Spleen (tissue), 11 donors: ENCODE measurements at regions not wholly inside any gene's neighbourhood (a gene's known extent, or its start where the extent isn't known, plus 50 kb on each side); places are given as distances from the start of the nearest gene placed in this dataset.

Experiments used
- DNase-seq: peaks from one replicate; pipeline ENCODE4 v3.0.0-alpha.2; 2020
- H3K27ac ChIP-seq, 8 donors: fragments of 200-600 bp; sonication (generic) in 7 of 8; 1 replicate in 4 of 8; 2 replicates in 4 of 8; pipeline versions ENCODE4 v1.5.0 to v1.8.0; 2016 to 2021; ENCODE audit warnings: inconsistent platforms in 4 of 8, mild to moderate bottlenecking in 4 of 8, moderate library complexity in 1 of 8
- H3K27me3 ChIP-seq, 7 donors: fragments of 200-600 bp; sonication (generic) in 6 of 7; replicated peaks in 1 of 7; 1 replicate in 4 of 7; 2 replicates in 3 of 7; pipeline versions ENCODE4 v1.5.0 to v1.8.0; 2016 to 2021; ENCODE audit warnings: inconsistent platforms in 3 of 7, mild to moderate bottlenecking in 1 of 7
- H3K36me3 ChIP-seq, 6 donors: fragments of 200-600 bp; sonication (generic) in 5 of 6; 1 replicate in 4 of 6; 2 replicates in 2 of 6; pipeline versions ENCODE4 v1.5.0 to v1.8.0; 2016 to 2021; ENCODE audit warnings: inconsistent platforms in 2 of 6
- H3K4me1 ChIP-seq, 6 donors: fragments of 200-600 bp; sonication (generic) in 5 of 6; 1 replicate in 3 of 6; 2 replicates in 3 of 6; pipeline versions ENCODE4 v1.5.0 to v1.8.0; 2016 to 2021; ENCODE audit warnings: inconsistent platforms in 3 of 6
- H3K4me3 ChIP-seq, 8 donors: fragments of 200-600 bp; sonication (generic) in 7 of 8; 1 replicate in 4 of 8; 2 replicates in 4 of 8; pipeline versions ENCODE4 v1.5.0 to v1.8.0; 2016 to 2021; ENCODE audit warnings: inconsistent platforms in 4 of 8, mild to moderate bottlenecking in 4 of 8, moderate library complexity in 2 of 8
- H3K9me3 ChIP-seq, 8 donors: fragments of 200-600 bp; sonication (generic) in 7 of 8; 1 replicate in 4 of 8; 2 replicates in 4 of 8; pipeline versions ENCODE4 v1.5.0 to v1.8.0; 2016 to 2021; ENCODE audit warnings: inconsistent platforms in 4 of 8
- POLR2A ChIP-seq, 3 donors: fragments of 450-650 bp; IDR thresholded peaks; one replicate each; pipeline ENCODE4 v1.5.1; 2017; ENCODE audit warnings: antibody characterized with exemption in 3 of 3, mild to moderate bottlenecking in 1 of 3
- POLR2AphosphoS5 ChIP-seq, 3 donors: sonication (generic); formaldehyde crosslinking; IDR thresholded peaks; one replicate each; pipeline ENCODE4 v1.5.1; 2017; ENCODE audit warnings: antibody characterized with exemption in 3 of 3
- WGBS, 5 donors: extraction: QIAGEN DNeasy Blood & Tissue Kit in 3 of 5; methylation state at CpG; one replicate each; pipeline versions ENCODE4 v1.1.5 to v1.1.7; 2013 to 2018; 5-methylcytosine and 5-hydroxymethylcytosine counted together
- intact Hi-C: fragments of 100-400 bp; cut with DNase I; formaldehyde crosslinking; loops from one replicate; pipeline ENCODE4 v1.15.0; 2023; ENCODE audit warnings: low total_unique reads
- TF ChIP-seq, protein P1 (sequence below), 11 experiments: fragments of 200-600 bp in 7 of 11; fragments of 450-650 bp in 4 of 11; sonication (generic) in 4 of 11; IDR thresholded peaks in 8 of 11; conservative IDR thresholded peaks in 3 of 11; 1 replicate in 7 of 11; 2 replicates in 4 of 11; pipeline versions ENCODE4 v1.4.0 to v1.8.0; 2016 to 2021; ENCODE audit warnings: antibody characterized with exemption in 11 of 11, inconsistent platforms in 4 of 11, mild to moderate bottlenecking in 1 of 11
- donor health status: healthy with polysubstance abuse.
- donor health status: DM: no; HTN: no; CAD: no; lungs with moderate emphysema.
- donor health status: DM: no; HTN: no; CAD: no.
- donor health status: Bipolar disorder and iron deficiency.
- donor health status: healthy.
- donor health status: DM: no; HTN: no; CAD: no.
- donor health status: DM: yes; HTN: yes; CAD: no.

DNA sequence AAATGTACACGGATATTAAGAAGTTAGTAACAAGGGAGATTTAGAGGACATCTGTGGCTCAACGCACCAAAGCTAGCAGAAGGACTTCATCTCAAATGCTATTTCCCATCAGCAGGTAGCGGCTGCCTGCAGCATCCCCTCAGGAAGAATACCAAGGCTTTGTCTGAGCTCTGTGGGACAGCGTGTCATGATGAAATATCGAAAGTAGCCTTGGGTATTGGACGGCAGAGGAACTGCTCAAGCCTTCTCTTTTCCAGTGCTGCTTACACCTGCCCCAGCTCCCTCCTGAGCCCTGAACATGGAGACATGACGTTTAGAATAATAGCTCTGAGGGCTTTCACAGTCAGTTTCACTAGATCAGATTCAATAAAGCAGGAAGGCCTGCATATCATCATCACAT lies 241.6 kb downstream of the SUCLG1 start:
- no peaks in the 10 kb centered on the region for H3K36me3 ChIP-seq
- H3K9me3 ChIP-seq, result no peaks in the 10 kb centered on the region
- H3K27me3 ChIP-seq, result no peaks in the 10 kb centered on the region
- H3K4me1 ChIP-seq, result no peaks in the 10 kb centered on the region
- H3K4me3 ChIP-seq, result no peak overlapping the region
- H3K27ac ChIP-seq, result no peak overlapping the region
- WGBS, 5 donors, result 67 to 81% (median 77%) methylated on average over 7 of the region's 7 CpGs
- intact Hi-C loops, result no loop called here
- TF ChIP-seq POLR2A (IDR thresholded peaks at IDR 0.05) (no peak), POLR2AphosphoS5 (IDR thresholded peaks at IDR 0.05) (no peak)
- TF ChIP-seq, protein P1, sequence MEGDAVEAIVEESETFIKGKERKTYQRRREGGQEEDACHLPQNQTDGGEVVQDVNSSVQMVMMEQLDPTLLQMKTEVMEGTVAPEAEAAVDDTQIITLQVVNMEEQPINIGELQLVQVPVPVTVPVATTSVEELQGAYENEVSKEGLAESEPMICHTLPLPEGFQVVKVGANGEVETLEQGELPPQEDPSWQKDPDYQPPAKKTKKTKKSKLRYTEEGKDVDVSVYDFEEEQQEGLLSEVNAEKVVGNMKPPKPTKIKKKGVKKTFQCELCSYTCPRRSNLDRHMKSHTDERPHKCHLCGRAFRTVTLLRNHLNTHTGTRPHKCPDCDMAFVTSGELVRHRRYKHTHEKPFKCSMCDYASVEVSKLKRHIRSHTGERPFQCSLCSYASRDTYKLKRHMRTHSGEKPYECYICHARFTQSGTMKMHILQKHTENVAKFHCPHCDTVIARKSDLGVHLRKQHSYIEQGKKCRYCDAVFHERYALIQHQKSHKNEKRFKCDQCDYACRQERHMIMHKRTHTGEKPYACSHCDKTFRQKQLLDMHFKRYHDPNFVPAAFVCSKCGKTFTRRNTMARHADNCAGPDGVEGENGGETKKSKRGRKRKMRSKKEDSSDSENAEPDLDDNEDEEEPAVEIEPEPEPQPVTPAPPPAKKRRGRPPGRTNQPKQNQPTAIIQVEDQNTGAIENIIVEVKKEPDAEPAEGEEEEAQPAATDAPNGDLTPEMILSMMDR (IDR thresholded peaks at IDR 0.05 in 8 of 11, conservative IDR thresholded peaks at IDR 0.05 in 3 of 11), result no peak
- DNase-seq, result no peak

- no peaks in the 10 kb centered on the region for H3K36me3 ChIP-seq
- no peaks in the 10 kb centered on the region for H3K9me3 ChIP-seq
- 59 to 80% (median 61%) methylated on average over 3 of the region's 3 CpGs for WGBS, 5 donors
- TF ChIP-seq, protein P1 (IDR thresholded peaks at IDR 0.05 in 8 of 11, conservative IDR thresholded peaks at IDR 0.05 in 3 of 11), result no peak
- TF ChIP-seq POLR2A (IDR thresholded peaks at IDR 0.05), result no peak
- no peak for TF ChIP-seq POLR2AphosphoS5 (IDR thresholded peaks at IDR 0.05)
- H3K4me1 ChIP-seq, result no peaks in the 10 kb centered on the region
- H3K4me3 ChIP-seq, result no peak overlapping the region
- intact Hi-C loops, result no loop called here
- no peak for DNase-seq
- no peak overlapping the region for H3K27ac ChIP-seq
- H3K27me3 ChIP-seq, result no peaks in the 10 kb centered on the region
These were observed 244.6 kb downstream of the SUCLG1 start for GRCh38 chr2:84214455-84214854.

GRCh38 chr2:84212611-84213314 lies 246.3 kb downstream of the SUCLG1 start:
- no peak for TF ChIP-seq POLR2AphosphoS5 (IDR thresholded peaks at IDR 0.05)
- no peaks in the 10 kb centered on the region for H3K9me3 ChIP-seq
- H3K27ac ChIP-seq, result no peak overlapping the region
- WGBS, 5 donors, result 62 to 74% (median 69%) methylated on average over 5 of the region's 5 CpGs
- no peaks in the 10 kb centered on the region for H3K36me3 ChIP-seq
- H3K27me3 ChIP-seq, result peaks cover 0 to 8% (median 0%) of the 10 kb centered on the region in 7 donors
- no peaks in the 10 kb centered on the region for H3K4me1 ChIP-seq
- intact Hi-C loops, result no loop called here
- no peak for DNase-seq
- no peak overlapping the region for H3K4me3 ChIP-seq

- Histone ChIP-seq H3K27me3 (peaks cover 0 to 11% (median 0%) of the 10 kb centered on the region in 7 donors), H3K4me1 (no peaks in the 10 kb centered on the region), H3K4me3 (no peak overlapping the region), H3K36me3 (no peaks in the 10 kb centered on the region), H3K9me3 (no peaks in the 10 kb centered on the region), H3K27ac (no peak overlapping the region)
- TF ChIP-seq POLR2AphosphoS5 (IDR thresholded peaks at IDR 0.05), result no peak
- TF ChIP-seq, protein P1 (IDR thresholded peaks at IDR 0.05 in 8 of 11, conservative IDR thresholded peaks at IDR 0.05 in 3 of 11), result no peak
- no peak for TF ChIP-seq POLR2A (IDR thresholded peaks at IDR 0.05)
- intact Hi-C loops, result no loop called here
- DNase-seq, result no peak
- 70 to 83% (median 73%) methylated on average over 7 of the region's 7 CpGs for WGBS, 5 donors
These were observed 249.1 kb downstream of the SUCLG1 start for GRCh38 chr2:84209941-84210340.
